ENCODE measurements at regions not wholly inside any gene's neighbourhood (a gene's known extent, or its start where the extent isn't known, plus 50 kb on each side); places are given as distances from the start of the nearest gene placed in this dataset.

- no peak overlapping the region for H3K9ac ChIP-seq (ENCODE audit: low read length)
- no peaks in the 10 kb centered on the region for H3K27me3 ChIP-seq (ENCODE audit: insufficient read depth, low read depth, low read length)
- no peaks in the 10 kb centered on the region for H3F3A ChIP-seq (ENCODE audit: insufficient read depth, low read length, poor library complexity, severe bottlenecking)
- no peak overlapping the region for H3K4me2 ChIP-seq (ENCODE audit: low read length)
- H4K20me1 ChIP-seq (ENCODE audit: insufficient read depth), result no peaks in the 10 kb centered on the region
- TF ChIP-seq MXI1 (conservative IDR thresholded peaks at IDR 0.05; ENCODE audit: poor library complexity, severe bottlenecking), result no peak
- no peak for TF ChIP-seq RAD21 (conservative IDR thresholded peaks at IDR 0.05)
- TF ChIP-seq SMC3 (conservative IDR thresholded peaks at IDR 0.05; ENCODE audit: poor library complexity), result no peak
- no peak for TF ChIP-seq TAF1 (IDR thresholded peaks at IDR 0.05; ENCODE audit: low read depth)
- TF ChIP-seq EZH2 (IDR thresholded peaks at IDR 0.05; ENCODE audit: borderline replicate concordance, insufficient read depth, low read length, poor library complexity, severe bottlenecking), result no peak
- no peak for TF ChIP-seq EP300 (conservative IDR thresholded peaks at IDR 0.05; ENCODE audit: poor library complexity, severe bottlenecking)
- no peak for TF ChIP-seq POLR2AphosphoS5 (IDR thresholded peaks at IDR 0.05)
- no peaks in the 10 kb centered on the region for H3K9me2 ChIP-seq (ENCODE audit: insufficient read depth, low read length)
- no peak overlapping the region for H3K4me3 ChIP-seq (ENCODE audit: low read length)
- no peaks in the 10 kb centered on the region for H3K79me2 ChIP-seq (replicated peaks; ENCODE audit: insufficient read depth, low read length)
- H2AFZ ChIP-seq (ENCODE audit: low read depth, low read length), result no peak overlapping the region
- no peak overlapping the region for H3K27ac ChIP-seq (ENCODE audit: low read length)
- no peaks in the 10 kb centered on the region for H3K9me3 ChIP-seq (ENCODE audit: low read length)
- no peaks in the 10 kb centered on the region for H3K36me3 ChIP-seq (ENCODE audit: insufficient read depth, low read length)
Observed at GRCh38 chr9:90423661-90424193, 218.9 kb downstream of the DIRAS2 start.

GRCh38 chr9:90428517-90428916 is 214.1 kb downstream of the DIRAS2 start:
- Histone ChIP-seq H3K9me3 (ENCODE audit: low read length) (no peaks in the 10 kb centered on the region), H3K27me3 (ENCODE audit: insufficient read depth, low read depth, low read length) (no peaks in the 10 kb centered on the region), H3K9me2 (ENCODE audit: insufficient read depth, low read length) (no peaks in the 10 kb centered on the region), H3K4me2 (ENCODE audit: low read length) (no peak overlapping the region), H3K4me3 (ENCODE audit: low read length) (no peak overlapping the region), H4K20me1 (ENCODE audit: insufficient read depth) (no peaks in the 10 kb centered on the region), H3K9ac (ENCODE audit: low read length) (no peak overlapping the region), H3K27ac (ENCODE audit: low read length) (no peak overlapping the region), H3F3A (ENCODE audit: insufficient read depth, low read length, poor library complexity, severe bottlenecking) (no peaks in the 10 kb centered on the region), H3K36me3 (ENCODE audit: insufficient read depth, low read length) (no peaks in the 10 kb centered on the region), H3K79me2 (replicated peaks; ENCODE audit: insufficient read depth, low read length) (no peaks in the 10 kb centered on the region), H2AFZ (ENCODE audit: low read depth, low read length) (no peak overlapping the region)
- no peak for TF ChIP-seq MXI1 (conservative IDR thresholded peaks at IDR 0.05; ENCODE audit: poor library complexity, severe bottlenecking)
- no peak for TF ChIP-seq RAD21 (conservative IDR thresholded peaks at IDR 0.05)
- no peak for TF ChIP-seq POLR2AphosphoS5 (IDR thresholded peaks at IDR 0.05)
- TF ChIP-seq REST (IDR thresholded peaks at IDR 0.05; ENCODE audit: borderline replicate concordance), result no peak
- no peak for TF ChIP-seq SMC3 (conservative IDR thresholded peaks at IDR 0.05; ENCODE audit: poor library complexity)
- no peak for TF ChIP-seq TAF1 (IDR thresholded peaks at IDR 0.05; ENCODE audit: low read depth)
- TF ChIP-seq EP300 (conservative IDR thresholded peaks at IDR 0.05; ENCODE audit: poor library complexity, severe bottlenecking), result no peak
- TF ChIP-seq EZH2 (IDR thresholded peaks at IDR 0.05; ENCODE audit: borderline replicate concordance, insufficient read depth, low read length, poor library complexity, severe bottlenecking), result no peak
- no peak for TF ChIP-seq CTCF (IDR thresholded peaks at IDR 0.05; ENCODE audit: poor library complexity, severe bottlenecking)
